H9 (cell line): ENCODE measurements at regions not wholly inside any gene's neighbourhood (a gene's known extent, or its start where the extent isn't known, plus 50 kb on each side); places are given as distances from the start of the nearest gene placed in this dataset.

Experiments used
- DNase-seq: peaks from one replicate; pipeline ENCODE4 v3.0.0-alpha.2; 2017
- H2AFZ ChIP-seq: one replicate; pipeline ENCODE4 v1.6.1; 2013; ENCODE audit warnings: mild to moderate bottlenecking, low read length, control low read depth, moderate library complexity
- H2AK5ac ChIP-seq: 2 replicates; pipeline ENCODE4 v1.6.1; 2013; ENCODE audit warnings: low read length, control low read depth, mixed read lengths; ENCODE audit not compliant: insufficient read length
- H2BK120ac ChIP-seq: one replicate; pipeline ENCODE4 v1.6.1; 2013; ENCODE audit warnings: low read depth, mild to moderate bottlenecking, low read length, control low read depth, inconsistent platforms; ENCODE audit not compliant: poor library complexity, severe bottlenecking
- H2BK12ac ChIP-seq: 2 replicates; pipeline ENCODE4 v1.6.1; 2013; ENCODE audit warnings: low read length, control low read depth, mixed read lengths, low read depth; ENCODE audit not compliant: insufficient read length
- H2BK15ac ChIP-seq: 2 replicates; pipeline ENCODE4 v1.6.1; 2013; ENCODE audit warnings: low read depth, low read length, control low read depth
- H2BK20ac ChIP-seq: one replicate; pipeline ENCODE4 v1.6.1; 2013; ENCODE audit warnings: low read depth, mild to moderate bottlenecking, low read length, control low read depth, inconsistent platforms; ENCODE audit not compliant: poor library complexity, severe bottlenecking
- H2BK5ac ChIP-seq: 2 replicates; pipeline ENCODE4 v1.6.1; 2013; ENCODE audit warnings: low read length, control low read depth, mixed read lengths; ENCODE audit not compliant: insufficient read length
- H3K14ac ChIP-seq: 2 replicates; pipeline ENCODE4 v1.6.1; 2013; ENCODE audit warnings: low read length, control low read depth; ENCODE audit not compliant: insufficient read depth
- H3K18ac ChIP-seq: 2 replicates; pipeline ENCODE4 v1.6.1; 2013; ENCODE audit warnings: low read depth, mild to moderate bottlenecking, mixed read lengths, low read length, control low read depth; ENCODE audit not compliant: insufficient read length
- H3K23ac ChIP-seq: 2 replicates; pipeline ENCODE4 v1.6.1; 2013; ENCODE audit warnings: low read length, control low read depth, mixed read lengths, low read depth; ENCODE audit not compliant: insufficient read length
- H3K23me2 ChIP-seq: 2 replicates; pipeline ENCODE4 v1.6.1; 2013; ENCODE audit warnings: low read depth, mild to moderate bottlenecking, mixed read lengths, low read length, control low read depth; ENCODE audit not compliant: insufficient read length, poor library complexity, severe bottlenecking
- H3K27ac ChIP-seq: 2 replicates; pipeline ENCODE4 v1.5.1; 2013; ENCODE audit warnings: low read length, control low read depth, mixed read lengths, low read depth; ENCODE audit not compliant: insufficient read length
- H3K27me3 ChIP-seq: 2 replicates; pipeline ENCODE4 v1.6.1; 2013; ENCODE audit warnings: low read length, control low read depth, inconsistent platforms; ENCODE audit not compliant: insufficient read depth
- H3K4ac ChIP-seq: 2 replicates; pipeline ENCODE4 v1.6.1; 2013; ENCODE audit warnings: low read depth, mild to moderate bottlenecking, control low read depth, inconsistent platforms, low read length, moderate library complexity
- H3K4me1 ChIP-seq: 2 replicates; pipeline ENCODE4 v1.6.1; 2013; ENCODE audit warnings: low read length, control low read depth, inconsistent platforms; ENCODE audit not compliant: insufficient read depth
- H3K4me2 ChIP-seq: 2 replicates; pipeline ENCODE4 v1.6.1; 2013; ENCODE audit warnings: low read length, control low read depth, mixed read lengths; ENCODE audit not compliant: insufficient read length, insufficient read depth
- H3K56ac ChIP-seq: 2 replicates; pipeline ENCODE4 v1.6.1; 2013; ENCODE audit warnings: low read depth, mild to moderate bottlenecking, mixed read lengths, low read length, control low read depth; ENCODE audit not compliant: insufficient read length
- H3K79me1 ChIP-seq: 2 replicates; pipeline ENCODE4 v1.6.1; 2013; ENCODE audit warnings: low read depth, mild to moderate bottlenecking, moderate library complexity, low read length, control low read depth, inconsistent platforms; ENCODE audit not compliant: insufficient read depth, poor library complexity, severe bottlenecking
- H3K79me2 ChIP-seq: 2 replicates; pipeline ENCODE4 v1.6.1; 2013; ENCODE audit warnings: low read length, control low read depth, inconsistent platforms; ENCODE audit not compliant: insufficient read depth
- H3K9ac ChIP-seq: 2 replicates; pipeline ENCODE4 v1.6.1; 2013; ENCODE audit warnings: low read length, control low read depth, mixed read lengths; ENCODE audit not compliant: insufficient read length; ENCODE audit errors: extremely low read depth
- H3K9me3 ChIP-seq: one replicate; pipeline ENCODE4 v1.6.1; 2013; ENCODE audit warnings: low read depth, low read length, inconsistent platforms; ENCODE audit not compliant: control insufficient read depth
- H3T11ph ChIP-seq: one replicate; pipeline ENCODE4 v1.6.1; 2013; ENCODE audit warnings: mild to moderate bottlenecking, low read length, control low read depth, inconsistent platforms
- H4K20me1 ChIP-seq: one replicate; pipeline ENCODE4 v1.6.1; 2013; ENCODE audit not compliant: control insufficient read depth, insufficient read length, insufficient read depth
- H4K5ac ChIP-seq: 2 replicates; pipeline ENCODE4 v1.6.1; 2013; ENCODE audit warnings: low read depth, mild to moderate bottlenecking, mixed read lengths, low read length, control low read depth; ENCODE audit not compliant: insufficient read length
- H4K8ac ChIP-seq: replicated peaks from 2 replicates; pipeline ENCODE4 v1.6.1; 2013; ENCODE audit warnings: low read length, control low read depth, mixed read lengths, low read depth; ENCODE audit not compliant: insufficient read length
- H4K91ac ChIP-seq: 2 replicates; pipeline ENCODE4 v1.6.1; 2013; ENCODE audit warnings: low read depth, mild to moderate bottlenecking, moderate library complexity, mixed read lengths, low read length, control low read depth; ENCODE audit not compliant: insufficient read length
- H3K27ac Mint-ChIP-seq, 3 experiments: 2 replicates in 2 of 3; 3 replicates in 1 of 3; pipeline ENCODE4 v1.8.0; 2020 to 2021; ENCODE audit warnings: mixed read lengths in 3 of 3, mild to moderate bottlenecking in 1 of 3, moderate library complexity in 1 of 3
- H3K27me3 Mint-ChIP-seq: 2 replicates; pipeline ENCODE4 v1.8.0; 2021; ENCODE audit warnings: low read depth, mild to moderate bottlenecking, moderate library complexity, mixed read lengths
- H3K36me3 Mint-ChIP-seq, 3 experiments: 2 replicates in 2 of 3; 3 replicates in 1 of 3; pipeline ENCODE4 v1.8.0; 2020 to 2021; ENCODE audit warnings: low read depth in 3 of 3, mixed read lengths in 3 of 3; ENCODE audit not compliant: insufficient read depth in 1 of 3
- H3K4me1 Mint-ChIP-seq, 2 experiments: 2 replicates each; pipeline ENCODE4 v1.8.0; 2020; ENCODE audit warnings: mixed read lengths in 2 of 2
- H3K4me3 Mint-ChIP-seq, 2 experiments: 2 replicates in 1 of 2; 3 replicates in 1 of 2; pipeline ENCODE4 v1.8.0; 2020 to 2021; ENCODE audit warnings: mild to moderate bottlenecking in 2 of 2, mixed read lengths in 2 of 2, moderate library complexity in 1 of 2
- H3K9me3 Mint-ChIP-seq, 2 experiments: 2 replicates in 1 of 2; 3 replicates in 1 of 2; pipeline ENCODE4 v1.8.0; 2020; ENCODE audit warnings: mild to moderate bottlenecking in 2 of 2, mixed read lengths in 2 of 2, moderate library complexity in 1 of 2
- CTCF ChIP-seq: fragments of 200-600 bp; sonication (generic); conservative IDR thresholded peaks from 3 replicates; pipeline ENCODE4 v1.8.0; 2021; ENCODE audit warnings: antibody characterized with exemption, mild to moderate bottlenecking
- WGBS: extraction: QIAGEN DNeasy Blood & Tissue Kit; methylation state at CpG from one replicate; pipeline ENCODE4 v1.1.7; 2013; ENCODE audit warnings: missing lambda C conversion rate, low lambda C conversion rate, mixed read lengths; ENCODE audit not compliant: insufficient read length; ENCODE audit errors: extremely low coverage; 5-methylcytosine and 5-hydroxymethylcytosine counted together

- H4K8ac ChIP-seq: no peak overlapping the region
- H3K4me1 ChIP-seq: peaks cover 21% of the 10 kb centered on the region; the same call in 1 of the 2 replicates
- H2AFZ ChIP-seq: no peak overlapping the region
- H3K14ac ChIP-seq: peak overlapping the region; percentile 63; the same call in 1 of the 2 replicates
- H3K4ac ChIP-seq: no peak overlapping the region
- no peak overlapping the region for H4K5ac ChIP-seq
- no peaks in the 10 kb centered on the region for H3K79me2 ChIP-seq
- no peaks in the 10 kb centered on the region for H4K20me1 ChIP-seq
- no peak overlapping the region for H3K9ac ChIP-seq
- H2BK20ac ChIP-seq: no peak overlapping the region
- peak overlapping the region; percentile 63 for H3K4me2 ChIP-seq
- H3K56ac ChIP-seq: no peak overlapping the region
- no peaks in the 10 kb centered on the region for H3K27me3 Mint-ChIP-seq
- H2BK15ac ChIP-seq: no peak overlapping the region; the same call in 1 of the 2 replicates
- no peak overlapping the region for H2BK5ac ChIP-seq
- no peak overlapping the region for H2AK5ac ChIP-seq
- H3K9me3 Mint-ChIP-seq: no peaks in the 10 kb centered on the region; a peak in 2 of 5 replicates
- DNase-seq: peak; percentile 33
- no peak overlapping the region for H2BK120ac ChIP-seq
- H3K4me1 Mint-ChIP-seq: peaks cover 51 to 56% of the 10 kb centered on the region in 2 experiments
- no peak overlapping the region for H4K91ac ChIP-seq
- no peak overlapping the region for H3K27ac ChIP-seq
- peak overlapping the region; percentile 4 for H3K18ac ChIP-seq
- H3K27ac Mint-ChIP-seq: peak overlapping the region; percentile 24 to 92 (median 60); a peak in 5 of 7 replicates
- no peak overlapping the region for H3K23ac ChIP-seq
- no CpG with 5 or more reads among the region's 10 CpGs for WGBS
- H2BK12ac ChIP-seq: no peak overlapping the region
- no peaks in the 10 kb centered on the region for H3K23me2 ChIP-seq
- no peaks in the 10 kb centered on the region for H3K9me3 ChIP-seq
- no peak for TF ChIP-seq CTCF
- H3K79me1 ChIP-seq: no peaks in the 10 kb centered on the region
- no peak overlapping the region for H3T11ph ChIP-seq
- peak overlapping the region; percentile 8 to 44; a peak in 4 of 5 replicates for H3K4me3 Mint-ChIP-seq
- no peaks in the 10 kb centered on the region for H3K36me3 Mint-ChIP-seq
- H3K27me3 ChIP-seq: no peaks in the 10 kb centered on the region
Observed at GRCh38 chr3:182327196-182327681, 466.1 kb upstream of the ATP11B start.
